ENCODE measurements at regions not wholly inside any gene's neighbourhood (a gene's known extent, or its start where the extent isn't known, plus 50 kb on each side); places are given as distances from the start of the nearest gene placed in this dataset.

DNA sequence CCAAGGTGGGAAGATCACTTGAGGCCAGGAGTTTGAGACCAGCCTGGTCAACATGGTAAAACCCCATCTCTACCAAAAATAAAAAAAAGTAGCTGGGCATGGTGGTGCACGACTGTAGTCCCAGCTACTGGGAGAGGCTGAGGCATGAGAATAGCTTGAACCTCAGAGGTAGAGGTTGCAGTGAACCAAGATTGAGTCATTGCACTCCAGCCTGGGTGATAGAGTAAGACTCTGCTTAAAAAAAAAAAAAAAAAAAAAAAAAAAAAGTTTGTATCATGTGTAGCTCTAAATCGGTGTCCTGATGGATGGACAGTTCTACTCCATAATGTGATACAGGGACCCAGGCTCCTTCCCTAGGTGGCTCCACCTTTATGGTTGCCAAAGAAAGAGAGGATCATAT is 497.1 kb upstream of the RBFOX1 start:
- H3K23ac ChIP-seq (ENCODE audit: low read length), result no peak overlapping the region
- no peak overlapping the region for H3K4me3 ChIP-seq (ENCODE audit: low read depth, low read length)
- no peaks in the 10 kb centered on the region for H3K36me3 ChIP-seq (ENCODE audit: control insufficient read depth in 1 of 2, insufficient read depth in 2 of 2, low read length in 2 of 2)
- H3K9me3 ChIP-seq (ENCODE audit: insufficient read depth, low read depth, low read length), result no peaks in the 10 kb centered on the region
- no peak overlapping the region for H3K14ac ChIP-seq (ENCODE audit: low read length)
- no peak overlapping the region for H2AK5ac ChIP-seq (ENCODE audit: low read length)
- H3K79me1 ChIP-seq (ENCODE audit: low read length), result no peaks in the 10 kb centered on the region
- H3K27ac ChIP-seq (ENCODE audit: low read depth, low read length), result no peak overlapping the region
- H2BK120ac ChIP-seq (ENCODE audit: insufficient read depth, low read length, poor library complexity), result no peak overlapping the region
- no peak overlapping the region for H2BK12ac ChIP-seq (ENCODE audit: low read length)
- H2AFZ ChIP-seq (ENCODE audit: insufficient read depth, low read length, poor library complexity), result no peak overlapping the region
- no peaks in the 10 kb centered on the region for H3K4me1 ChIP-seq (ENCODE audit: control insufficient read depth in 1 of 2, insufficient read depth in 2 of 2, low read length in 2 of 2)
- H4K91ac ChIP-seq (ENCODE audit: low read depth, low read length), result no peak overlapping the region
- no peaks in the 10 kb centered on the region for H3K79me2 ChIP-seq (ENCODE audit: control insufficient read depth, insufficient read depth, low read length, poor library complexity)
- H4K12ac ChIP-seq (ENCODE audit: low read depth, low read length), result no peak overlapping the region
- H4K8ac ChIP-seq (ENCODE audit: low read depth, low read length), result no peak overlapping the region
- no peak overlapping the region for H3K18ac ChIP-seq (ENCODE audit: low read length)
- no peak overlapping the region for H2BK5ac ChIP-seq (ENCODE audit: low read depth, low read length, poor library complexity)
- no peak for DNase-seq
- no CpG with 5 or more reads among the region's 2 CpGs for WGBS (ENCODE audit: extremely low coverage, insufficient coverage, insufficient read length)
- H3K4ac ChIP-seq (ENCODE audit: low read depth, low read length), result no peak overlapping the region
- H3K27me3 ChIP-seq (ENCODE audit: insufficient read depth, low read length), result no peaks in the 10 kb centered on the region
- H3K4me2 ChIP-seq (ENCODE audit: low read length), result no peak overlapping the region
- H3K9ac ChIP-seq (ENCODE audit: low read length), result no peak overlapping the region

DNA sequence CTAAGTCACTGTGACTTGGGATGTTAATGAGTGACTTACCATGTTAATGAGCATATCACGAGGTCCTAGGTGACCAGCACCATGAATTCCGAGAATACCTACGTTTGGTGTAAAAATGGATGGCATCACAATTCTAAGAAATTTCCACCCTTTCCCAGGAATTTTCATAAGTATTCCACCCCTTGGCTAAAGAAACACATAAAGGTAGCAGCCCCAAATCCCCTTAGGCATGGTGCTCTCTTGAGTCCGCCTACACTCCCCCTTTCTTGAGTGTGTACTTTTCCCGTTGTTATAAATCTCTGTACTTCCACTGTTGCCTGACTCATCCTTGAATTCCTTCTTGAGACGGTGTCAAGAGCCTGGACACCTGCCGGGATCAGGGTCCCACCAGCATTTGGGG is 504.0 kb upstream of the RBFOX1 start:
- Histone ChIP-seq H3K9me3 (ENCODE audit: insufficient read depth, low read depth, low read length) (no peaks in the 10 kb centered on the region), H2BK12ac (ENCODE audit: low read length) (no peak overlapping the region), H3K36me3 (ENCODE audit: control insufficient read depth in 1 of 2, insufficient read depth in 2 of 2, low read length in 2 of 2) (no peaks in the 10 kb centered on the region), H2AK5ac (ENCODE audit: low read length) (no peak overlapping the region), H3K4me3 (ENCODE audit: low read depth, low read length) (no peak overlapping the region), H3K14ac (ENCODE audit: low read length) (no peak overlapping the region), H3K4me1 (ENCODE audit: control insufficient read depth in 1 of 2, insufficient read depth in 2 of 2, low read length in 2 of 2) (no peaks in the 10 kb centered on the region), H3K27ac (ENCODE audit: low read depth, low read length) (no peak overlapping the region), H4K8ac (ENCODE audit: low read depth, low read length) (no peak overlapping the region), H3K9ac (ENCODE audit: low read length) (no peak overlapping the region), H4K12ac (ENCODE audit: low read depth, low read length) (no peak overlapping the region), H3K79me1 (ENCODE audit: low read length) (no peaks in the 10 kb centered on the region), H4K91ac (ENCODE audit: low read depth, low read length) (no peak overlapping the region), H3K4me2 (ENCODE audit: low read length) (no peak overlapping the region), H2BK5ac (ENCODE audit: low read depth, low read length, poor library complexity) (no peak overlapping the region), H3K4ac (ENCODE audit: low read depth, low read length) (no peak overlapping the region), H3K79me2 (ENCODE audit: control insufficient read depth, insufficient read depth, low read length, poor library complexity) (no peaks in the 10 kb centered on the region), H2AFZ (ENCODE audit: insufficient read depth, low read length, poor library complexity) (no peak overlapping the region), H3K27me3 (ENCODE audit: insufficient read depth, low read length) (no peaks in the 10 kb centered on the region), H2BK120ac (ENCODE audit: insufficient read depth, low read length, poor library complexity) (no peak overlapping the region), H3K18ac (ENCODE audit: low read length) (no peak overlapping the region), H3K23ac (ENCODE audit: low read length) (no peak overlapping the region)
- DNase-seq, result peak in 1 of 2 donors; percentile 8
- no CpG with 5 or more reads among the region's 7 CpGs for WGBS (ENCODE audit: extremely low coverage, insufficient coverage, insufficient read length)

DNA sequence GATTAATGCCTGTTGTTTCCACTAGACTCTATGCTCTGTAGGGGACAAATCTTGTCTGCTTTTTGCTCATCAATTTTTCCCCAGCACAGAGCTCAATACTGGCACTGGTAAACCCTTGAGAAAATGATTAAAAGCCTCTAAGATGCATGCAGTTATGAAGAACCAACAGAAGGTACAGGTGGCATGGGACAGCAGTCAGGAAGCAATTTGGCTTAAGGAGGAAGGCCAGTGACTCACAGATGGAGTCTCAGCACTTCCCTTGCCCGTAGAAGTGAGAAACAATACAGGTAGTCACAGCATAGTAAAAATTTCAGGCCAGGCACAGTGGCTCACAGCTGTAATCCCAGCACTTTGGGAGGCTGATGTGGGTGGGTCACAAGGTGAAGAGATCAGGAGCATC is 504.7 kb upstream of the RBFOX1 start:
- Histone ChIP-seq H3K36me3 (ENCODE audit: control insufficient read depth in 1 of 2, insufficient read depth in 2 of 2, low read length in 2 of 2) (no peaks in the 10 kb centered on the region), H3K27me3 (ENCODE audit: insufficient read depth, low read length) (no peaks in the 10 kb centered on the region), H3K9me3 (ENCODE audit: insufficient read depth, low read depth, low read length) (no peaks in the 10 kb centered on the region), H2BK12ac (ENCODE audit: low read length) (no peak overlapping the region), H3K79me1 (ENCODE audit: low read length) (no peaks in the 10 kb centered on the region), H3K14ac (ENCODE audit: low read length) (no peak overlapping the region), H3K4me1 (ENCODE audit: control insufficient read depth in 1 of 2, insufficient read depth in 2 of 2, low read length in 2 of 2) (no peaks in the 10 kb centered on the region), H3K9ac (ENCODE audit: low read length) (no peak overlapping the region), H3K4me3 (ENCODE audit: low read depth, low read length) (no peak overlapping the region), H2BK5ac (ENCODE audit: low read depth, low read length, poor library complexity) (no peak overlapping the region), H3K23ac (ENCODE audit: low read length) (no peak overlapping the region), H4K12ac (ENCODE audit: low read depth, low read length) (no peak overlapping the region), H3K18ac (ENCODE audit: low read length) (no peak overlapping the region), H2BK120ac (ENCODE audit: insufficient read depth, low read length, poor library complexity) (no peak overlapping the region), H2AFZ (ENCODE audit: insufficient read depth, low read length, poor library complexity) (no peak overlapping the region), H3K4ac (ENCODE audit: low read depth, low read length) (no peak overlapping the region), H4K91ac (ENCODE audit: low read depth, low read length) (no peak overlapping the region), H3K79me2 (ENCODE audit: control insufficient read depth, insufficient read depth, low read length, poor library complexity) (no peaks in the 10 kb centered on the region), H4K8ac (ENCODE audit: low read depth, low read length) (no peak overlapping the region), H2AK5ac (ENCODE audit: low read length) (no peak overlapping the region), H3K4me2 (ENCODE audit: low read length) (no peak overlapping the region), H3K27ac (ENCODE audit: low read depth, low read length) (no peak overlapping the region)
- no CpG with 5 or more reads among the region's 1 CpG for WGBS (ENCODE audit: extremely low coverage, insufficient coverage, insufficient read length)
- peak in 1 of 2 donors; percentile 14 for DNase-seq

DNA sequence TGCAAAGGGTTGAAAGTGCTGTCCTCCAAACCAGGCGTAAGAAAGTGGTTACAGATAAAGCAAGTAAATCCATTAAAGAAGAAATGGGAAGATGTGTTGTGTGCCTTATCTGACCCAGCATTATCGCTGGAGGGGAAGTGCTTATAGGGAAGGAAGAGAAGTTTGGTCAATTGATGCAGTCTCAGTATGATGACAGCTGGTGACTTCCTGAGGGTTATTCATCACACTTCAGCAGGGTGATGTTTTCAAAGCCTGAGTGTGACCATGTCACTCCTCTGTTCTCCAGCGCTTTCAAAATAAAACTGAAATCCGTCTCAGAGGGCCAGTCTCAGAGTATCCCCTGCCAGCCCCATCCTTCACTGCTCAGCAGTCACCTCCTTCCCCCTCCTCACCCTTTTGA is 505.4 kb upstream of the RBFOX1 start:
- no peak overlapping the region for H3K14ac ChIP-seq (ENCODE audit: low read length)
- no peaks in the 10 kb centered on the region for H3K27me3 ChIP-seq (ENCODE audit: insufficient read depth, low read length)
- H2BK5ac ChIP-seq (ENCODE audit: low read depth, low read length, poor library complexity), result no peak overlapping the region
- H2AK5ac ChIP-seq (ENCODE audit: low read length), result no peak overlapping the region
- H3K79me2 ChIP-seq (ENCODE audit: control insufficient read depth, insufficient read depth, low read length, poor library complexity), result no peaks in the 10 kb centered on the region
- H3K9me3 ChIP-seq (ENCODE audit: insufficient read depth, low read depth, low read length), result no peaks in the 10 kb centered on the region
- no peak overlapping the region for H3K4me3 ChIP-seq (ENCODE audit: low read depth, low read length)
- no peak overlapping the region for H2BK120ac ChIP-seq (ENCODE audit: insufficient read depth, low read length, poor library complexity)
- H4K12ac ChIP-seq (ENCODE audit: low read depth, low read length), result no peak overlapping the region
- H2AFZ ChIP-seq (ENCODE audit: insufficient read depth, low read length, poor library complexity), result no peak overlapping the region
- no peak overlapping the region for H3K9ac ChIP-seq (ENCODE audit: low read length)
- no peaks in the 10 kb centered on the region for H3K79me1 ChIP-seq (ENCODE audit: low read length)
- no peak overlapping the region for H3K27ac ChIP-seq (ENCODE audit: low read depth, low read length)
- no CpG with 5 or more reads among the region's 4 CpGs for WGBS (ENCODE audit: extremely low coverage, insufficient coverage, insufficient read length)
- H3K36me3 ChIP-seq (ENCODE audit: control insufficient read depth in 1 of 2, insufficient read depth in 2 of 2, low read length in 2 of 2), result no peaks in the 10 kb centered on the region
- H3K4ac ChIP-seq (ENCODE audit: low read depth, low read length), result no peak overlapping the region
- no peak for DNase-seq
- no peak overlapping the region for H2BK12ac ChIP-seq (ENCODE audit: low read length)
- H3K4me2 ChIP-seq (ENCODE audit: low read length), result no peak overlapping the region
- no peaks in the 10 kb centered on the region for H3K4me1 ChIP-seq (ENCODE audit: control insufficient read depth in 1 of 2, insufficient read depth in 2 of 2, low read length in 2 of 2)
- H3K23ac ChIP-seq (ENCODE audit: low read length), result no peak overlapping the region
- no peak overlapping the region for H3K18ac ChIP-seq (ENCODE audit: low read length)
- H4K91ac ChIP-seq (ENCODE audit: low read depth, low read length), result no peak overlapping the region
- H4K8ac ChIP-seq (ENCODE audit: low read depth, low read length), result no peak overlapping the region
